ENCODE measurements at regions not wholly inside any gene's neighbourhood (a gene's known extent, or its start where the extent isn't known, plus 50 kb on each side); places are given as distances from the start of the nearest gene placed in this dataset.

GRCh38 chr22:49368221-49368975 is 459.3 kb downstream of the BRD1 start:
- DNase-seq, result peak; percentile 52
- no peaks in the 10 kb centered on the region for H3K9me3 ChIP-seq
- 83% methylated on average over 19 of the region's 19 CpGs for WGBS, 2 donors
- peaks cover 0 to 45% (median 15%) of the 10 kb centered on the region in 3 donors for H3K27me3 ChIP-seq
- no peak overlapping the region for H3K4me3 ChIP-seq
- TF ChIP-seq POLR2A (IDR thresholded peaks at IDR 0.05) (no peak), EP300 (IDR thresholded peaks at IDR 0.05) (no peak), POLR2AphosphoS5 (IDR thresholded peaks at IDR 0.05) (no peak), CTCF (IDR thresholded peaks at IDR 0.05) (no peak)
- no peak overlapping the region for H3K27ac ChIP-seq
- intact Hi-C loops (cut with DNase I), result no loop called here
- no peaks in the 10 kb centered on the region for H3K36me3 ChIP-seq
- no peaks in the 10 kb centered on the region for H3K4me1 ChIP-seq

- H3K27me3 ChIP-seq, result peaks cover 0 to 32% (median 15%) of the 10 kb centered on the region in 3 donors
- no peak overlapping the region for H3K4me3 ChIP-seq
- H3K9me3 ChIP-seq, result no peaks in the 10 kb centered on the region
- no peaks in the 10 kb centered on the region for H3K4me1 ChIP-seq
- H3K27ac ChIP-seq, result no peak overlapping the region
- whole genome bisulfite sequencing, 2 donors, result 59 to 68% methylated on average over 10 of the region's 10 CpGs
- H3K36me3 ChIP-seq, result no peaks in the 10 kb centered on the region
- intact Hi-C loops (cut with DNase I), result no loop called here
- TF ChIP-seq POLR2AphosphoS5 (IDR thresholded peaks at IDR 0.05) (no peak), POLR2A (IDR thresholded peaks at IDR 0.05) (no peak), EP300 (IDR thresholded peaks at IDR 0.05) (no peak), CTCF (IDR thresholded peaks at IDR 0.05) (no peak)
- peak; percentile 33 for DNase-seq
These were observed 460.5 kb downstream of the BRD1 start for GRCh38 chr22:49367041-49367697.

GRCh38 chr22:49366437-49366836 is 461.2 kb downstream of the BRD1 start:
- Histone ChIP-seq H3K4me1 (no peaks in the 10 kb centered on the region), H3K27ac (no peak overlapping the region), H3K4me3 (no peak overlapping the region), H3K9me3 (no peaks in the 10 kb centered on the region), H3K36me3 (no peaks in the 10 kb centered on the region), H3K27me3 (peaks cover 0 to 25% (median 15%) of the 10 kb centered on the region in 3 donors)
- TF ChIP-seq CTCF (IDR thresholded peaks at IDR 0.05) (no peak), EP300 (IDR thresholded peaks at IDR 0.05) (no peak), POLR2AphosphoS5 (IDR thresholded peaks at IDR 0.05) (no peak), POLR2A (IDR thresholded peaks at IDR 0.05) (no peak)
- 70 to 81% methylated on average over 11 of the region's 11 CpGs for WGBS, 2 donors
- intact Hi-C loops (cut with DNase I), result no loop called here
- DNase-seq, result peak; percentile 12

GRCh38 chr22:49365910-49366309 is 461.8 kb downstream of the BRD1 start:
- no peak overlapping the region for H3K27ac ChIP-seq
- no peak overlapping the region for H3K4me3 ChIP-seq
- no peak for TF ChIP-seq POLR2AphosphoS5 (IDR thresholded peaks at IDR 0.05)
- TF ChIP-seq CTCF (IDR thresholded peaks at IDR 0.05), result no peak
- TF ChIP-seq POLR2A (IDR thresholded peaks at IDR 0.05), result no peak
- TF ChIP-seq EP300 (IDR thresholded peaks at IDR 0.05), result no peak
- H3K36me3 ChIP-seq, result no peaks in the 10 kb centered on the region
- peaks cover 0 to 20% (median 15%) of the 10 kb centered on the region in 3 donors for H3K27me3 ChIP-seq
- H3K4me1 ChIP-seq, result no peaks in the 10 kb centered on the region
- peak; percentile 42 for DNase-seq
- 69 to 80% methylated on average over 14 of the region's 14 CpGs for WGBS, 2 donors
- intact Hi-C loops (cut with DNase I), result no loop called here
- no peaks in the 10 kb centered on the region for H3K9me3 ChIP-seq
